MG63 (cell line): ENCODE measurements at regions not wholly inside any gene's neighbourhood (a gene's known extent, or its start where the extent isn't known, plus 50 kb on each side); places are given as distances from the start of the nearest gene placed in this dataset.

ENCODE experiments used
- DNase-seq: peaks from one replicate; pipeline ENCODE4 v3.0.0-alpha.2; 2020
- H3K27me3 ChIP-seq: fragments of 250-450 bp; sonication (Bioruptor Pico); 2 replicates; pipeline ENCODE4 v1.5.1; 2020; ENCODE audit warnings: mild to moderate bottlenecking, moderate library complexity
- H3K36me3 ChIP-seq: fragments of 250-450 bp; sonication (Bioruptor Pico); 2 replicates; pipeline ENCODE4 v1.5.1; 2020; ENCODE audit warnings: mild to moderate bottlenecking, moderate library complexity
- H3K4me3 ChIP-seq: fragments of 250-450 bp; sonication (Bioruptor Pico); 2 replicates; pipeline ENCODE4 v1.5.1; 2020; ENCODE audit warnings: mild to moderate bottlenecking, moderate library complexity
- H3K9me3 ChIP-seq: fragments of 250-450 bp; sonication (Bioruptor Pico); 2 replicates; pipeline ENCODE4 v1.5.1; 2020; ENCODE audit warnings: mild to moderate bottlenecking, moderate library complexity

DNA sequence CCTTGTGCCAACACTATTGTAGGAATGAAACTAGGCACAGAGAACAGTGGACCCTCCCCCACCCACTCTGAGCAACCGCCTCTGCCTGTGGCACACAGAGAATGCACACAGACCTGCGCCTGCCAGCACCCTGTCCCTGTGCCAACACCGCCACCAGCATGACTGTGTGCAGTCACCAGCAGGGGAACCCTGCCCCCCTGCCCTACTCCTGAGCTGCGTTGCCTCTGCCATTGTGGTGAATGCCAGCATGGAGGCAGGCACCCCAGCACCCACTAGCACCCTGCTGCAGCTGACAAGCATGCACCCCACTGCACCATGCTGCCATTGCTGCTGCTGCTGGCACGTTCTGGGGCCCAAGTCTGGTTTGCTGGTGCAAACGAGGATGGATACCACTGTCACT lies 94.4 kb upstream of the PRLR start:
- Histone ChIP-seq H3K4me3 (no peak overlapping the region), H3K27me3 (no peaks in the 10 kb centered on the region), H3K9me3 (peaks cover 5% of the 10 kb centered on the region), H3K36me3 (no peaks in the 10 kb centered on the region)
- DNase-seq, result no peak

- H3K9me3 ChIP-seq, result peaks cover 3% of the 10 kb centered on the region; the same call in 1 of the 2 replicates
- peak; percentile 1 for DNase-seq
- no peak overlapping the region for H3K4me3 ChIP-seq
- no peaks in the 10 kb centered on the region for H3K36me3 ChIP-seq
- H3K27me3 ChIP-seq, result no peaks in the 10 kb centered on the region
These were observed 93.9 kb upstream of the PRLR start for GRCh38 chr5:35324201-35324600.

- Histone ChIP-seq H3K36me3 (no peaks in the 10 kb centered on the region), H3K4me3 (no peak overlapping the region), H3K27me3 (no peaks in the 10 kb centered on the region), H3K9me3 (no peaks in the 10 kb centered on the region)
- no peak for DNase-seq
These were observed 89.7 kb upstream of the PRLR start for GRCh38 chr5:35320029-35320428.

DNA sequence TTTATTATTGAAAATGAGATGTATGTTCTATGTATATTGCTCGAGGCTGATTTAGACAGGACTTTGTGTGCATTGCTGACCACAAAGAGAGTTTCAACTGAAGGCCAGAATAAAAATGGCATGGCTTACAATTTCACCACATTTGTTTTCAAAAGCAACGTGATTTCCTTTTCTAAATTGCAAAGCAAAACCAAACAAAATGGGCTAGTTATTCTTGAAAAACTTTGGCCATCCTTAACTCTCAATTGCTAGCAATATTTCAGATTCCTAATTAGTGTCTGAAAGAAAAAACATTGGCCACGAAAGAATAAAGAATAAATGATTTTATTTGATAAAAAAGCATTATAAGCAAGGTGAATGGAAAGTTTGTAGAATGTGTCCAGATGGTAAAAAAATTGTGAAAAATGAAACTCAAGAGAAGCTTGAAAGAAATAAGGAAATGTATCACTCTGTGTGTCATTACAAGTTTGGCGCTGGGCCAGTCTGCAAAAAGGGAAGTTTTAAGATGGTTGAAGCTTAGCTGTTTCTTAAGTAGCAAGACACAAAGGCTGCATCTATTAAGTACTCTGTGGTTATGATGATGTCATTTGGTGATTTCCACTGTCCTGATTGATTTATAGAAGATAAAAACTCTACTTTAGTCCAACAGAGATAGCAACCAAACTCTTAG lies 89.2 kb upstream of the PRLR start:
- DNase-seq, result peak; percentile 72
- Histone ChIP-seq H3K9me3 (no peaks in the 10 kb centered on the region), H3K4me3 (no peak overlapping the region), H3K27me3 (no peaks in the 10 kb centered on the region), H3K36me3 (no peaks in the 10 kb centered on the region)

DNA sequence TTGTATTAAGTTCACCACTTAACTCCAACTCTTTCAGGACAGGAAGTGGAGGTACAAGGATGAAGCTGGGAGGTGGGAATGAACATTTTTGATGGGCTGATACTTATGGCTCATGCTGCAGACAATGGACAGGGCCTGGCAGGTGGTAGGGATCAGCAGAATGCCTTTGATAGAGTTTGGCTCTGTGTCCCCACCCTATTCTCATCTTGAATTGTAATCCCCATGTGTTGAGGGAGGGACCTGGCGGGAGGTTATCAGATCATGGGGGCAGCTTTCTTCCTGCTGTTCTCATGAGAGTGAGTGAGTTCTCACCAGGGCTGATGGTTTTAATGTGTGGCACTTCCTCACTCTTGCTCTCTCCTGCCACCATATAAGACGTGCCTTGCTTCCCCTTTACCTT lies 87.3 kb upstream of the PRLR start:
- Histone ChIP-seq H3K27me3 (no peaks in the 10 kb centered on the region), H3K4me3 (no peak overlapping the region), H3K36me3 (no peaks in the 10 kb centered on the region), H3K9me3 (no peaks in the 10 kb centered on the region)
- DNase-seq, result no peak

DNA sequence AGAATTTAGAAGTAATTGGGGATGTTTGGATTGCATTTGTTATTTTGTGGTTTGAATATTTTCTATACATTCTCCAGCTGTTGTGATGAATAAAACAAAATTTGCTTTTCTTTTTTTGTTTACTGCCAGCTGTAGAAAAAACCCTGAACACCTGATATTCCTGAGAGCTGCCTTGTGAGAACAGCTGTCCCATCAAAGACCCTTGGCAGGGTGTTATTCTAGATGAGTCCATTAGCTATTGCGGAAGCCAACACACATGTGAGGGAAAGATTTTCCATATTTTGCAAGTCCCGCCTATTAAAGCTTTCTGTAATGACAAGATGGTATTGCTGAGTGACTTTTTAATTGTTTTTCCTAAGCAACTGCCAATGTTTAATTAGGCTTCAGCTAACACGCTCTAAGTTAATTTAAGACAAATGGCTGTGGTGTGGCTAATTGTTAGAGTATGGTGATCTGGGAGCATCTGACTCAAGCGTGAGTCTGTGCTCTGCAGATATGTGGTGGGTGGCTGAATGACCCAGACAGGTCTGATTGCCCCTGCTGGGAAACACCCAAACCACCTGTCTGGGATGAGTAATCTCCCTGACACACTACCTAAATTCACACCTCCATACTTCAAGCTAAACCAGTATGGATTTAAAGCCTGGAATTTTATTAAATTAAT lies 86.5 kb upstream of the PRLR start:
- DNase-seq, result no peak
- H3K36me3 ChIP-seq, result no peaks in the 10 kb centered on the region
- H3K4me3 ChIP-seq, result no peak overlapping the region
- no peaks in the 10 kb centered on the region for H3K9me3 ChIP-seq
- no peaks in the 10 kb centered on the region; the same call in 1 of the 2 replicates for H3K27me3 ChIP-seq

DNA sequence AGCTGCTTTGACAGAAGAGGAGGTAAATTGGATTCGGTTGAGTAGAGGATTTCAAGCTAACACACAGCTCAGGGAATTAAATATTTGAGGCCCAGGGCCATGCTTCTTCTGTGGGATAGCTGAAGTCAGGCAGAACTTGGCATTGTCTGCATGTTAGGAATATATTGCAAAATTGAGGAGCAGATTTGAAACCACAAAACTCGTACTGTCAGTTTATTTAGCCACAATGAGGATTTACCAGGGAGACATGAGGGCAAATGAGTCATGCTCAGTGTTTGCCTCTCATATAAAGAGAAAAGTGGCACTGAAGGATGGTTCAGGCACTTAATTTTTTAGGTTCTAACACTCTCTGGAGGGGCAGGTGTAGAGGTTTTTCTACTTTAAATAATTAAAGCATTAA lies 83.0 kb upstream of the PRLR start:
- Histone ChIP-seq H3K4me3 (no peak overlapping the region), H3K36me3 (no peaks in the 10 kb centered on the region), H3K27me3 (no peaks in the 10 kb centered on the region; the same call in 1 of the 2 replicates), H3K9me3 (no peaks in the 10 kb centered on the region)
- peak; percentile 48 for DNase-seq

DNA sequence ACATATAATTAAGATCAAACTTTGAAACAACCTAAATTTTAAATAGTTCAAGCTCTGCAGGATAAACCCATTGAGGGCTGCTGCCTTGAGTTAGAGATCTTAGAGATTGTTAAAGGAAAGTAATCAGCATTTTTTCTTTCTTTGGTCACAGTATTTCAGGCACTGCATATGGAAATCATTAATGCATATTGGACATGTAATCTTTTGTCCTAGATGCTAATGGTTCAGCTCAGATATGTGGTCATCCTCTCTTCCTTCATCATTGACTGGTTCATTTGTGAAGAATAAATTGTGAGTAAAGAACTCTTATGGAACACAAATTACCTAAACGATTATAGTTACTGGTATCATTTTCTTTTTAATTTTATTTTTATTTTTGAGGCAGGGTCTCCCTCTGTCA lies 82.0 kb upstream of the PRLR start:
- Histone ChIP-seq H3K36me3 (no peaks in the 10 kb centered on the region), H3K27me3 (no peaks in the 10 kb centered on the region; the same call in 1 of the 2 replicates), H3K4me3 (no peak overlapping the region), H3K9me3 (no peaks in the 10 kb centered on the region)
- DNase-seq, result no peak

- Histone ChIP-seq H3K9me3 (no peaks in the 10 kb centered on the region), H3K27me3 (no peaks in the 10 kb centered on the region; the same call in 1 of the 2 replicates), H3K4me3 (no peak overlapping the region), H3K36me3 (no peaks in the 10 kb centered on the region)
- DNase-seq, result no peak
These were observed 79.3 kb upstream of the PRLR start for GRCh38 chr5:35309365-35310130.

DNA sequence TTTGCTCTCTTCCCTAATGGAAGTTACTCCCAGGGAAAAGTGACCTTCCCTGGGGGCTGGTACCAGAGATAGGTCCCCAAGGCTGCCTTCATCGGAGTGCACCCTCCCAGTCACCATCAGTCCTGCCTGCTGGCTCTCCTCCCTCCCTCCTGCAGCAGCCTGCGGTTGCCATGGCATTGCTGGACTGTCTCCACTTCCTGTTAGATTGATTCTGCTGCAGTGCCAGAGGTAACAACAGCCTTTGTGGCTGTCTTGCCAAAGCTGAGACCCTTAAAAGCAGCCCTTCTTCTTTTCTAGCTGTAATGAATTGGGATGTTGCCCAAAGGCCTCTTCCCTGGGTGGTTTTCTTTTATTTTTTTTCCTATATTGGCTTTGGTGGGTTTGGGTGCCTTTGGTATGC lies 78.1 kb upstream of the PRLR start:
- Histone ChIP-seq H3K36me3 (no peaks in the 10 kb centered on the region), H3K27me3 (no peaks in the 10 kb centered on the region; the same call in 1 of the 2 replicates), H3K4me3 (no peak overlapping the region), H3K9me3 (no peaks in the 10 kb centered on the region)
- no peak for DNase-seq

DNA sequence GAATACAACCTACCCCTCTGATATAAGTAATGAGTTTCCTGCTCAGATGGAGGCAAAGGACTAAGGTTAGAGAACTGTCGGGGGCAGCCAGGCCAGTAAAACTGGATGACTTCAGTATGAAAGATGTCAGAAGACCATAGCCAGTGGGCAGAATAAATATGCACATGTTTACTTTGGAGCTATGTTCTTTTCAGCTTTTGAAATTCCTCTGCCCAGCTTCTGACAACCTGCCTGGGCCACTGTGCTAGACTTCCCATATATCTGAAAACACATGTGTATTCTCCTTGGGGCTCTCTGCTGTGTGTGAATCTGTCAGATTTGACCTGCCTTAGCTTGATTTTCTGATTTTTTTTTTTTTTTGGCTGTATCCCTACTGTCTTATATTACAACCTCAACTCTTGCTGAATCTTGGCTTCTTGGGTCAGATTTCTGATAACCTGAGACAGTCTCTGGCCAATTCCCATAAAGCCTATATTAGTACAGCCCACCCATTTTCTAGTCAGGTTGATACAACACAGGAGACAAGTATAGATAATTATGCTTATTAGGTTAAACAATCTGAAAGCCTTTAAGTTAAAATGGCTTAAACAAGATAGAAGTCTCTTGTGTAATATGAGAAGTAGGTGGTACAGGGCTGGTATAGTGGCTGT lies 76.6 kb upstream of the PRLR start:
- no peaks in the 10 kb centered on the region; the same call in 1 of the 2 replicates for H3K27me3 ChIP-seq
- H3K9me3 ChIP-seq, result no peaks in the 10 kb centered on the region
- DNase-seq, result no peak
- H3K36me3 ChIP-seq, result no peaks in the 10 kb centered on the region
- no peak overlapping the region for H3K4me3 ChIP-seq

GRCh38 chr5:35305336-35306020 lies 75.2 kb upstream of the PRLR start:
- no peaks in the 10 kb centered on the region; the same call in 1 of the 2 replicates for H3K9me3 ChIP-seq

DNA sequence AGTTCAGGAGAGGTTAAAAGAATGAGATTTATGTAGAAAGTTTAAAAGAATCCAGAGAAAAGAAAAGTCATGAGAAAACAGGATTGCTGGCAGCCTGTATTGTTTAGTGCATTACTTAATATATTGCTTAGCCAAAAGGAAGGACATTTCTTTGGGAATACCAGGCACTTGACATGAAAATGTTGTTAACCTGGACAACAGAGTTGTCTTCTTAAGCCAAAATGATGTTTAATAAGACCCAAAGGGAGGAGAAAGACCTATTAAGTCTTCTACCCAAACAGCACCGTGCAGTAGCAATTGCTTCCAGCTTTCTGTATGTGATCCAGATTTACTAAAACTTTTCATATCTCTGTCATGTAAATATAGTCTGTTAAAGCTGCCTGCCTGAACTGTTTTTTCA lies 74.0 kb upstream of the PRLR start:
- Histone ChIP-seq H3K9me3 (no peaks in the 10 kb centered on the region; the same call in 1 of the 2 replicates), H3K36me3 (no peaks in the 10 kb centered on the region), H3K4me3 (no peak overlapping the region), H3K27me3 (no peaks in the 10 kb centered on the region)
- no peak for DNase-seq

More at GRCh38 chr5:35305336-35306020, 75.2 kb upstream of the PRLR start:
- DNase-seq, result no peak
- Histone ChIP-seq H3K36me3 (no peaks in the 10 kb centered on the region), H3K27me3 (no peaks in the 10 kb centered on the region), H3K4me3 (no peak overlapping the region)

DNA sequence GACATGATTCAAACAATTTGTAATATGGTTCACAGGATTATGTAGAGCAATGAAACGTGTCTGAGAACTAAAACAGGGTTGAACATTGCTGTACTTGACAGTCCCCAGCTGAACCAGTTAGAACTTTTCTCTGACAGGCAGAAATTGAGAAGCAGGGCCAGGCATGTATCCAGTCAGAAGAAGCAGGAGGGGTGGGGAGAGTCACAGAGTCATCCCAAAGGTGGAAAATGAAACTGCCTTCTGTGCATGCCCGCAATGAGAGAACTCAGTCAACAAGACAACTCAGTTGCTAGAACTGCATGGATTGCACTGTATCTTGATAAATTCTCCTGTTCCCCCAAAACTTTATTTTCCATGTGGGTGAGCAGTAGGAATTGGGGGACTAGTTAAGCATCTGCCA lies 72.9 kb upstream of the PRLR start:
- Histone ChIP-seq H3K9me3 (no peaks in the 10 kb centered on the region; the same call in 1 of the 2 replicates), H3K4me3 (no peak overlapping the region), H3K27me3 (no peaks in the 10 kb centered on the region), H3K36me3 (no peaks in the 10 kb centered on the region)
- no peak for DNase-seq

- H3K9me3 ChIP-seq, result no peaks in the 10 kb centered on the region; the same call in 1 of the 2 replicates
- DNase-seq, result no peak
- no peaks in the 10 kb centered on the region for H3K36me3 ChIP-seq
- H3K27me3 ChIP-seq, result no peaks in the 10 kb centered on the region
- no peak overlapping the region for H3K4me3 ChIP-seq
These were observed 72.3 kb upstream of the PRLR start for GRCh38 chr5:35302544-35302943.

DNA sequence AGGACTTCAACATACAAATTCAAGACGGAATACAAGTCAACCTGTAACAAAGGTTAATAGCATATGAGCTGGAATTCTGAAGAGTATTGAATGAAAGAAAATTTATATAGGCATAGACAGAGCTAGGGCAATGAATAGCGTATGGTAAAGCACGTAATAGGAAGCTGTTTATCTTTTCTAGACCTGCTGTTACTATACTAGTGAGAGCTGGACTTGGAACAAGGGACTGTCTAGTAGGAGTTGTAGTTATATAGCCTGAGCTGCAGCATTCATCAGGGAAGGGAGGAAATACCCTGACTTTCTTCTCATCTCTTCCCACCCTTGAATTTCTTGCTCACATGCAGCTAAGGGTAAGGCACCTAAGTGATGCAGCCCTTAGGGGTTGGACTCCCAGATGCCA lies 67.5 kb upstream of the PRLR start:
- Histone ChIP-seq H3K4me3 (no peak overlapping the region), H3K27me3 (no peaks in the 10 kb centered on the region), H3K36me3 (no peaks in the 10 kb centered on the region), H3K9me3 (peaks cover under 1% of the 10 kb centered on the region; the same call in 1 of the 2 replicates)
- DNase-seq, result no peak
